ENCODE measurements at regions not wholly inside any gene's neighbourhood (a gene's known extent, or its start where the extent isn't known, plus 50 kb on each side); places are given as distances from the start of the nearest gene placed in this dataset.
"Not testable (repeated sequence)": the region's sequence is repeated elsewhere in the genome, so short reads cannot be mapped to it uniquely, and the experiment has no call there.

- intact Hi-C loops (cut with micrococcal nuclease), result no loop called here
Observed at GRCh38 chr6:85023721-85024120, 259.3 kb upstream of the TBX18 start.

GRCh38 chr6:85017352-85017751, 253.0 kb upstream of the TBX18 start:
- intact Hi-C loops (cut with micrococcal nuclease), result no loop called here

GRCh38 chr6:85016726-85017125, 252.3 kb upstream of the TBX18 start:
- intact Hi-C loops (cut with micrococcal nuclease), result no loop called here

- intact Hi-C loops (cut with micrococcal nuclease), result no loop called here
Observed at GRCh38 chr6:85015396-85015990, 251.1 kb upstream of the TBX18 start.

GRCh38 chr6:85010865-85011264, 246.5 kb upstream of the TBX18 start:
- intact Hi-C loops (cut with micrococcal nuclease), result no loop called here

- intact Hi-C loops (cut with micrococcal nuclease), result no loop called here
Observed at GRCh38 chr6:85008296-85009009, 244.1 kb upstream of the TBX18 start.

GRCh38 chr6:85006362-85006761, 242.0 kb upstream of the TBX18 start:
- intact Hi-C loops (cut with micrococcal nuclease), result no loop called here

GRCh38 chr6:85005494-85005893, 241.1 kb upstream of the TBX18 start:
- intact Hi-C loops (cut with micrococcal nuclease), result no loop called here

GRCh38 chr6:85004361-85004995, 240.1 kb upstream of the TBX18 start:
- intact Hi-C loops (cut with micrococcal nuclease), result no loop called here

- intact Hi-C loops (cut with micrococcal nuclease), result no loop called here
Observed at GRCh38 chr6:85002847-85003246, 238.4 kb upstream of the TBX18 start.

GRCh38 chr6:85000001-85000400, 235.6 kb upstream of the TBX18 start:
- intact Hi-C loops (cut with micrococcal nuclease), result no loop called here

GRCh38 chr6:84998223-84998622, 233.8 kb upstream of the TBX18 start:
- intact Hi-C loops (cut with micrococcal nuclease), result no loop called here

- intact Hi-C loops (cut with micrococcal nuclease), result not testable (repeated sequence)
Observed at GRCh38 chr6:84988766-84989165, 224.4 kb upstream of the TBX18 start.

GRCh38 chr6:84985490-84985889, 221.1 kb upstream of the TBX18 start:
- intact Hi-C loops (cut with micrococcal nuclease), result not testable (repeated sequence)

GRCh38 chr6:84979541-84979940, 215.1 kb upstream of the TBX18 start:
- intact Hi-C loops (cut with micrococcal nuclease), result no loop called here

GRCh38 chr6:84977363-84977705, 212.9 kb upstream of the TBX18 start:
- intact Hi-C loops (cut with micrococcal nuclease), result no loop called here

- intact Hi-C loops (cut with micrococcal nuclease), result no loop called here
Observed at GRCh38 chr6:84976526-84977362, 212.3 kb upstream of the TBX18 start.

- intact Hi-C loops (cut with micrococcal nuclease), result no loop called here
Observed at GRCh38 chr6:84975316-84975715, 210.9 kb upstream of the TBX18 start.

GRCh38 chr6:84973606-84974005, 209.2 kb upstream of the TBX18 start:
- intact Hi-C loops (cut with micrococcal nuclease), result no loop called here

GRCh38 chr6:84967965-84968364, 203.6 kb upstream of the TBX18 start:
- intact Hi-C loops (cut with micrococcal nuclease), result no loop called here

GRCh38 chr6:84967389-84967788, 203.0 kb upstream of the TBX18 start:
- intact Hi-C loops (cut with micrococcal nuclease), result no loop called here

All from T-helper 2 cell treated with Interferon-gamma antibody and Interleukin-4, amounts not matched to agents 100 ng/mL and 5 ng/mL, for 36 hours (primary cell).